ENCODE measurements at regions not wholly inside any gene's neighbourhood (a gene's known extent, or its start where the extent isn't known, plus 50 kb on each side); places are given as distances from the start of the nearest gene placed in this dataset.

DNA sequence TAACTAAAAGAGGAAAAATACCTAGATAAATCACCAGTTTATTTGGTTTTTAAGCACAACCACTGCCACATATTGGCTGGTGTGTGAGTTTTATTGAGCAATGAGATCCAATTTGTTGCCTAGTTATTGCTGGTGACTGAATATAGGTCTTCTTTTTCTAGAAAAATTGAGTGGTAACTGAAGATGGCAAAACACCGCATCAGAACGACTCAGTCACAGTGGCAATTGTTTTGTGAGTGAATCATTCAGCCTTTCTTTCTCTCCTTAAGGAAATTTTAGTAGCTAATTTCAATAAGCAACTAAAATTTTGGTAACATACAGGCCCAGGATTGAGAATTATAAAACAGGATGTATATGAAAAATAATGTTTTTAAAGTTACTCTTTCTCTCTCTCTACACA lies 533.0 kb downstream of the KCNA4 start:
- TF ChIP-seq EZH2phosphoT487 (IDR thresholded peaks at IDR 0.05; ENCODE audit: borderline replicate concordance), result no peak
- TF ChIP-seq, protein P1, sequence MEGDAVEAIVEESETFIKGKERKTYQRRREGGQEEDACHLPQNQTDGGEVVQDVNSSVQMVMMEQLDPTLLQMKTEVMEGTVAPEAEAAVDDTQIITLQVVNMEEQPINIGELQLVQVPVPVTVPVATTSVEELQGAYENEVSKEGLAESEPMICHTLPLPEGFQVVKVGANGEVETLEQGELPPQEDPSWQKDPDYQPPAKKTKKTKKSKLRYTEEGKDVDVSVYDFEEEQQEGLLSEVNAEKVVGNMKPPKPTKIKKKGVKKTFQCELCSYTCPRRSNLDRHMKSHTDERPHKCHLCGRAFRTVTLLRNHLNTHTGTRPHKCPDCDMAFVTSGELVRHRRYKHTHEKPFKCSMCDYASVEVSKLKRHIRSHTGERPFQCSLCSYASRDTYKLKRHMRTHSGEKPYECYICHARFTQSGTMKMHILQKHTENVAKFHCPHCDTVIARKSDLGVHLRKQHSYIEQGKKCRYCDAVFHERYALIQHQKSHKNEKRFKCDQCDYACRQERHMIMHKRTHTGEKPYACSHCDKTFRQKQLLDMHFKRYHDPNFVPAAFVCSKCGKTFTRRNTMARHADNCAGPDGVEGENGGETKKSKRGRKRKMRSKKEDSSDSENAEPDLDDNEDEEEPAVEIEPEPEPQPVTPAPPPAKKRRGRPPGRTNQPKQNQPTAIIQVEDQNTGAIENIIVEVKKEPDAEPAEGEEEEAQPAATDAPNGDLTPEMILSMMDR (conservative IDR thresholded peaks at IDR 0.05; ENCODE audit: low read length), result no peak

Measured in Loucy (cell line).